ENCODE measurements at regions not wholly inside any gene's neighbourhood (a gene's known extent, or its start where the extent isn't known, plus 50 kb on each side); places are given as distances from the start of the nearest gene placed in this dataset.
"Not testable (repeated sequence)": the region's sequence is repeated elsewhere in the genome, so short reads cannot be mapped to it uniquely, and the experiment has no call there.

- no peak for DNase-seq
- Histone ChIP-seq H3K27ac (no peak overlapping the region), H3F3A (ENCODE audit: insufficient read depth) (no peaks in the 10 kb centered on the region), H3K9me2 (ENCODE audit: insufficient read depth) (no peaks in the 10 kb centered on the region), H3K36me3 (ENCODE audit: low read depth) (no peaks in the 10 kb centered on the region), H3K79me2 (ENCODE audit: insufficient read depth) (no peaks in the 10 kb centered on the region), H3K9me3 (ENCODE audit: low read depth) (no peaks in the 10 kb centered on the region), H4K20me1 (ENCODE audit: insufficient read depth) (no peaks in the 10 kb centered on the region), H3K4me2 (ENCODE audit: unreplicated experiment) (no peak overlapping the region), H3K9ac (no peak overlapping the region), H2AFZ (no peak overlapping the region), H3K4me1 (ENCODE audit: insufficient read depth) (no peaks in the 10 kb centered on the region), H3K4me3 (no peak overlapping the region), H3K27me3 (replicated peaks; ENCODE audit: insufficient read depth) (no peaks in the 10 kb centered on the region; the same call in 1 of the 2 replicates)
- TF ChIP-seq EZH2 (IDR thresholded peaks at IDR 0.05; ENCODE audit: insufficient read depth, poor library complexity, severe bottlenecking), result no peak
- no peak for TF ChIP-seq EZH2phosphoT487 (IDR thresholded peaks at IDR 0.05; ENCODE audit: insufficient read depth, low read depth)
- 32 to 57% methylated on average over 2 of the region's 2 CpGs for WGBS, 2 experiments (ENCODE audit: low coverage in 1 of 2, low lambda C conversion rate in 2 of 2, missing lambda C conversion rate in 2 of 2)
- in situ Hi-C loops (cut with MboI), result no loop called here
Observed at GRCh38 chr1:227508431-227508830, 54.9 kb upstream of the ZNF678 start.

- H3K9ac ChIP-seq; H3K36me3 ChIP-seq (ENCODE audit: low read depth); H3K9me3 ChIP-seq (ENCODE audit: low read depth); DNase-seq; H3F3A ChIP-seq (ENCODE audit: insufficient read depth); H3K27me3 ChIP-seq (replicated peaks; ENCODE audit: insufficient read depth); H3K4me3 ChIP-seq; H3K4me2 ChIP-seq (ENCODE audit: unreplicated experiment); H3K4me1 ChIP-seq (ENCODE audit: insufficient read depth); H3K27ac ChIP-seq; H3K79me2 ChIP-seq (ENCODE audit: insufficient read depth); H2AFZ ChIP-seq; H3K9me2 ChIP-seq (ENCODE audit: insufficient read depth); H4K20me1 ChIP-seq (ENCODE audit: insufficient read depth); in situ Hi-C loops (cut with MboI): not testable (repeated sequence)
- WGBS, 2 experiments (ENCODE audit: low coverage in 1 of 2, low lambda C conversion rate in 2 of 2, missing lambda C conversion rate in 2 of 2), result 83% methylated on average over 11 of the region's 30 CpGs; no CpG with 5 or more reads in 1 of the 2 experiments
Observed at GRCh38 chr1:227506490-227507393, 56.6 kb upstream of the ZNF678 start.

DNA sequence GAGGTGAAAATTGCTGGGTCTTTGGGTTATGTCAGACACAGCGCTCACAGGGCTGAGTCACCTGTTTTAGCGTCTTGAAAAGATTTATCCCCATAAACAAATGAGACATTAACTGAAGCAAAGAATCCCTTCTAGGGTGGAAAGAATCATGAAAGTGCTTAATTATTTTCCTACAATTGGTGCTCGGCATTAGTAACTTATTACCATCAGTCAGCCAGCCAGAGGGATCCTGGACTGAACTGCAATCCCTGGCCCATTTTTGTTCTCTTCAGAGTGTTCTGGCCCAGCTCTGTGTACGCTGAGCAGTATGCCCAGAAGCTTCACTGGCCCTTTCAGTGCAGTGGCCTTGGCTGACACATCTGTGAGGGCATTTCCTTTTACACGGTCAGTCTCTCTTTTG, 67.3 kb upstream of the ZNF678 start:
- not testable (repeated sequence) for DNase-seq; H3F3A ChIP-seq (ENCODE audit: insufficient read depth); H3K4me1 ChIP-seq (ENCODE audit: insufficient read depth); H3K4me2 ChIP-seq (ENCODE audit: unreplicated experiment); H3K27ac ChIP-seq; H2AFZ ChIP-seq; H3K9me3 ChIP-seq (ENCODE audit: low read depth); H3K9ac ChIP-seq; H3K27me3 ChIP-seq (replicated peaks; ENCODE audit: insufficient read depth); H3K9me2 ChIP-seq (ENCODE audit: insufficient read depth); H3K36me3 ChIP-seq (ENCODE audit: low read depth); H3K79me2 ChIP-seq (ENCODE audit: insufficient read depth); H4K20me1 ChIP-seq (ENCODE audit: insufficient read depth); H3K4me3 ChIP-seq
- in situ Hi-C loops (cut with MboI), result loop anchor here (25.0 kb wide), 1 partner anchor 441 kb away; the partner anchor contains the start of gene WNT9A
- 20 to 40% methylated on average over 3 of the region's 5 CpGs for WGBS, 2 experiments (ENCODE audit: low coverage in 1 of 2, low lambda C conversion rate in 2 of 2, missing lambda C conversion rate in 2 of 2)

DNA sequence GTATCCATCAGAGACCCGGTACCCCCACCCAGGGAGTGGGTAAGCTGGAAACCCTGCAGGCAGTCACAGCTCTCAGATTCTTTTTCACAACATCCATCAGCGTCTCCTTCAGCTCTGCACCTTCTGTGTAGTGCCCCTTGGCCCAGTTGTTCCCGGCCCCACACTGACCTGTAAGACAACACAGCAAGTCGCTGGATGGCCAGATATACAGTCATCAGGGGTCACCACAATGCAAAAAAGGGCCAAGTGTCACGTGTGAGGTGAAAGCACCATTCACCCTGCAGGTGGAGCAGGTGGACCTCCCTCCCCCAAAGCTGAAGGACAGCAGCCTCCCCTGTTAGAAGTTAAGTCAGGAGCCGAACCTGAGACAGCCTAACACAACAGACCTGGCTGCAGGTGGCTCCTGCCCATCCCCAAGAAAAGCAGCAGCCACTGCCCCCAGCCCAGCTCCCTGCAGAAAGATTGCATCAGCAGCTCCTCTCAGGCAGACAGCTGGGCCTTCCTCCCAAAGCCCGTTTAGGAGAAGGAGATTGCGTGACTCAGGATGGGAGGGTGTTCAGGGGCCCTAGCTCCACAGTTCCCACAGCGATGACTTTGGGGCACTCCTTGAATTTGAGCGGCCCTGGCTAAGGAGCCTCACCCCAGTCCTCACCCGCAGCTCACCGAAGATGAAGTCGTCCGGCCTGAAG, 69.3 kb upstream of the ZNF678 start:
- in situ Hi-C loops (cut with MboI), result loop anchor here (25.0 kb wide), 1 partner anchor 443 kb away; the partner anchor contains the start of gene WNT9A

More for the DNA sequence above, 69.3 kb upstream of the ZNF678 start:
- H3F3A ChIP-seq (ENCODE audit: insufficient read depth); H3K9me3 ChIP-seq (ENCODE audit: low read depth); H3K27me3 ChIP-seq (replicated peaks; ENCODE audit: insufficient read depth); H3K4me2 ChIP-seq (ENCODE audit: unreplicated experiment); H4K20me1 ChIP-seq (ENCODE audit: insufficient read depth); H3K4me3 ChIP-seq; H2AFZ ChIP-seq; H3K9ac ChIP-seq; H3K27ac ChIP-seq; H3K36me3 ChIP-seq (ENCODE audit: low read depth); H3K79me2 ChIP-seq (ENCODE audit: insufficient read depth); H3K9me2 ChIP-seq (ENCODE audit: insufficient read depth); DNase-seq; H3K4me1 ChIP-seq (ENCODE audit: insufficient read depth): not testable (repeated sequence)
- WGBS, 2 experiments (ENCODE audit: low coverage in 1 of 2, low lambda C conversion rate in 2 of 2, missing lambda C conversion rate in 2 of 2), result 6 to 43% methylated on average over 2 to 3 of the region's 14 CpGs
